Progenitor cell of endocrine pancreas (in vitro differentiated cells): ENCODE measurements at regions not wholly inside any gene's neighbourhood (a gene's known extent, or its start where the extent isn't known, plus 50 kb on each side); places are given as distances from the start of the nearest gene placed in this dataset.

Experiments used
- DNase-seq: peaks from one replicate; pipeline ENCODE4 v3.0.0; 2021; ENCODE audit warnings: low spot score; ENCODE audit not compliant: unreplicated experiment
- H3K27ac Mint-ChIP-seq: 2 replicates; pipeline ENCODE4 v1.8.0; 2021; ENCODE audit warnings: mild to moderate bottlenecking, moderate library complexity, mixed read lengths
- H3K27me3 Mint-ChIP-seq: 2 replicates; pipeline ENCODE4 v1.8.0; 2021; ENCODE audit warnings: mixed read lengths
- H3K36me3 Mint-ChIP-seq: 2 replicates; pipeline ENCODE4 v1.8.0; 2022; ENCODE audit warnings: mixed read lengths; ENCODE audit not compliant: insufficient read depth
- H3K4me1 Mint-ChIP-seq: 2 replicates; pipeline ENCODE4 v1.8.0; 2021; ENCODE audit warnings: low read depth, mixed read lengths
- H3K4me3 Mint-ChIP-seq: 2 replicates; pipeline ENCODE4 v1.8.0; 2021; ENCODE audit warnings: low read depth, mild to moderate bottlenecking, moderate library complexity, mixed read lengths
- H3K9me3 Mint-ChIP-seq: 2 replicates; pipeline ENCODE4 v1.8.0; 2021; ENCODE audit warnings: low read depth, mixed read lengths
- CTCF ChIP-seq: fragments of 200-600 bp; sonication (generic); IDR thresholded peaks from one replicate; pipeline ENCODE4 v1.5.0; 2021; ENCODE audit warnings: antibody characterized with exemption, mild to moderate bottlenecking; ENCODE audit not compliant: unreplicated experiment

GRCh38 chr18:37660658-37661057 is 95.1 kb upstream of the CELF4 start:
- no peaks in the 10 kb centered on the region for H3K36me3 Mint-ChIP-seq
- no peak overlapping the region for H3K4me3 Mint-ChIP-seq
- peaks cover 2% of the 10 kb centered on the region for H3K4me1 Mint-ChIP-seq
- DNase-seq, result no peak
- no peak overlapping the region for H3K27ac Mint-ChIP-seq
- no peak for TF ChIP-seq CTCF
- H3K27me3 Mint-ChIP-seq, result peaks cover 15% of the 10 kb centered on the region
- H3K9me3 Mint-ChIP-seq, result no peaks in the 10 kb centered on the region

- Mint-ChIP-seq H3K4me3 (no peak overlapping the region), H3K27ac (no peak overlapping the region), H3K36me3 (no peaks in the 10 kb centered on the region), H3K27me3 (peaks cover 15% of the 10 kb centered on the region), H3K4me1 (peaks cover 2% of the 10 kb centered on the region), H3K9me3 (no peaks in the 10 kb centered on the region)
- TF ChIP-seq CTCF, result no peak
- DNase-seq, result no peak
Observed at GRCh38 chr18:37659906-37660305, 94.3 kb upstream of the CELF4 start.

- no peaks in the 10 kb centered on the region for H3K9me3 Mint-ChIP-seq
Observed at GRCh38 chr18:37658894-37659293, 93.3 kb upstream of the CELF4 start.

GRCh38 chr18:37657493-37657892 is 91.9 kb upstream of the CELF4 start:
- peaks cover 21% of the 10 kb centered on the region for H3K27me3 Mint-ChIP-seq
- no peak for DNase-seq
- no peaks in the 10 kb centered on the region for H3K4me1 Mint-ChIP-seq
- no peaks in the 10 kb centered on the region for H3K9me3 Mint-ChIP-seq
- H3K36me3 Mint-ChIP-seq, result no peaks in the 10 kb centered on the region
- TF ChIP-seq CTCF, result no peak
- H3K4me3 Mint-ChIP-seq, result no peak overlapping the region
- no peak overlapping the region for H3K27ac Mint-ChIP-seq

More at GRCh38 chr18:37658894-37659293, 93.3 kb upstream of the CELF4 start:
- no peak for TF ChIP-seq CTCF
- DNase-seq, result no peak
- peaks cover 2% of the 10 kb centered on the region for H3K4me1 Mint-ChIP-seq
- H3K27me3 Mint-ChIP-seq, result peaks cover 16% of the 10 kb centered on the region
- H3K27ac Mint-ChIP-seq, result no peak overlapping the region
- H3K36me3 Mint-ChIP-seq, result no peaks in the 10 kb centered on the region
- H3K4me3 Mint-ChIP-seq, result no peak overlapping the region

- peaks cover 4% of the 10 kb centered on the region for H3K9me3 Mint-ChIP-seq
- peaks cover 21% of the 10 kb centered on the region for H3K27me3 Mint-ChIP-seq
- no peaks in the 10 kb centered on the region for H3K4me1 Mint-ChIP-seq
- no peak overlapping the region for H3K4me3 Mint-ChIP-seq
- TF ChIP-seq CTCF, result no peak
- no peak for DNase-seq
- H3K27ac Mint-ChIP-seq, result no peak overlapping the region
- H3K36me3 Mint-ChIP-seq, result no peaks in the 10 kb centered on the region
Observed at GRCh38 chr18:37654731-37655369, 89.3 kb upstream of the CELF4 start.
